ENCODE measurements at regions not wholly inside any gene's neighbourhood (a gene's known extent, or its start where the extent isn't known, plus 50 kb on each side); places are given as distances from the start of the nearest gene placed in this dataset.

DNA sequence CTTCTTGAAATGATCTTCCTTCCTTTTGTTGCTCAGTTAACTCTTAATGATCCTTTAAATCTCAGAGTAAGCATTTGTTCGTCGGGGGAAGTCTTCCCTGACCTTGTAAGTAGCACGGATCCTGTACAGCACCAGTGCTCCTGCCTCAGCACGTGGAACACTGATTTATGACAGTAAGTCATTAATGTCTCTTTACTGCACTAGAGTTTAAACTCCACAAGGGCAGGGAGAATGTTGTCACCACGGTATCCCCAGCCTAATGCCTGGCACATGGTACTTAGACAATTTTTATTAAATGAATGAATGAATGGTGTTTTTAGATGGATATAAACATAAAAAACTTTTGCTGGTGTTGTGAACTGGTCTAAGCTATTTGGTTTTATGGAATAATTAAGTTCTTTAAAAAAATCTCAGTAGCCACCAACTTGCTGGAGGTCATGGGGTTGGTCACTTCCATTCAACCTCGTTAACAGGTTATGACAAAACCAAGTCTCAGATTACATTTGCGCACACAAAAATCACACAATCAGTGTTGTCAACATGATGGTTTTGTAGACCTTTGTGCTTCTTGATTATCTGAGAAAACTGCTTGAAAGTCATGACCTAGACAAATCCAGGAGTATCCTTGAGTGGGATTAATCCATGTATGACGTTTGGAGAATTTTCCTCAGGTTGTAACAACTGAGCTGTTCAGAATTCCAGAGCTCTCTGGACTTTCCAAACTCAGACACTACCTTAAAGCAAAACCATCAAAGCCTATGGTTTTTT is 326.9 kb downstream of the DUSP10 start:
- TF ChIP-seq GATA2 (IDR thresholded peaks at IDR 0.05; ENCODE audit: low read depth, low read length) (no peak), GATA3 (IDR thresholded peaks at IDR 0.05; ENCODE audit: low read depth, low read length) (no peak)

All from SH-SY5Y (cell line).